HK-2 (cell line): ENCODE measurements at regions not wholly inside any gene's neighbourhood (a gene's known extent, or its start where the extent isn't known, plus 50 kb on each side); places are given as distances from the start of the nearest gene placed in this dataset.
"Not testable (repeated sequence)": the region's sequence is repeated elsewhere in the genome, so short reads cannot be mapped to it uniquely, and the experiment has no call there.

Source experiments
- DNase-seq: peaks from one replicate; pipeline ENCODE4 v3.0.0-alpha.2; 2018; ENCODE audit not compliant: unreplicated experiment

GRCh38 chr4:58871509-58871908, 1761.3 kb upstream of the IGFBP7 start:
- DNase-seq = no peak

- DNase-seq = no peak
Observed at GRCh38 chr4:58849026-58849425, 1738.8 kb upstream of the IGFBP7 start.

- DNase-seq = no peak
Observed at GRCh38 chr4:58843455-58843854, 1733.3 kb upstream of the IGFBP7 start.

- DNase-seq = no peak
Observed at GRCh38 chr4:58833126-58833525, 1722.9 kb upstream of the IGFBP7 start.

- no peak for DNase-seq
Observed at GRCh38 chr4:58825278-58825677, 1715.1 kb upstream of the IGFBP7 start.

GRCh38 chr4:58818560-58818959, 1708.4 kb upstream of the IGFBP7 start:
- DNase-seq = not testable (repeated sequence)

- DNase-seq = no peak
Observed at GRCh38 chr4:58809948-58810347, 1699.8 kb upstream of the IGFBP7 start.

GRCh38 chr4:58809366-58809765, 1699.2 kb upstream of the IGFBP7 start:
- DNase-seq = no peak

- no peak for DNase-seq
Observed at GRCh38 chr4:58808817-58809216, 1698.6 kb upstream of the IGFBP7 start.

GRCh38 chr4:58807843-58808615, 1697.8 kb upstream of the IGFBP7 start:
- no peak for DNase-seq

GRCh38 chr4:58776627-58777026, 1666.4 kb upstream of the IGFBP7 start:
- no peak for DNase-seq

GRCh38 chr4:58767598-58767997, 1657.4 kb upstream of the IGFBP7 start:
- no peak for DNase-seq

- DNase-seq = no peak
Observed at GRCh38 chr4:58766763-58767162, 1656.6 kb upstream of the IGFBP7 start.

GRCh38 chr4:58761563-58761962, 1651.4 kb upstream of the IGFBP7 start:
- DNase-seq = no peak

GRCh38 chr4:58760737-58761136, 1650.6 kb upstream of the IGFBP7 start:
- DNase-seq = no peak

GRCh38 chr4:58760100-58760499, 1649.9 kb upstream of the IGFBP7 start:
- no peak for DNase-seq

- DNase-seq = no peak
Observed at GRCh38 chr4:58749206-58749605, 1639.0 kb upstream of the IGFBP7 start.

GRCh38 chr4:58740897-58741296, 1630.7 kb upstream of the IGFBP7 start:
- no peak for DNase-seq

- DNase-seq = no peak
Observed at GRCh38 chr4:58739275-58739674, 1629.1 kb upstream of the IGFBP7 start.

- no peak for DNase-seq
Observed at GRCh38 chr4:58738375-58738774, 1628.2 kb upstream of the IGFBP7 start.

GRCh38 chr4:58734030-58734674, 1624.0 kb upstream of the IGFBP7 start:
- peak; percentile 13 for DNase-seq

- no peak for DNase-seq
Observed at GRCh38 chr4:58732973-58733372, 1622.8 kb upstream of the IGFBP7 start.

- no peak for DNase-seq
Observed at GRCh38 chr4:58723954-58724353, 1613.8 kb upstream of the IGFBP7 start.

GRCh38 chr4:58711039-58711438, 1600.9 kb upstream of the IGFBP7 start:
- DNase-seq = no peak
